Heart right ventricle (tissue), 16 donors: ENCODE measurements at regions not wholly inside any gene's neighbourhood (a gene's known extent, or its start where the extent isn't known, plus 50 kb on each side); places are given as distances from the start of the nearest gene placed in this dataset.

Source experiments
- ATAC-seq, 8 donors: fragments of 200-7000 bp; cut with Tn5 transposase; one replicate each; pipeline ENCODE4 v1.9.1; 2020; ENCODE audit warnings: mild to moderate bottlenecking in 8 of 8, moderate library complexity in 8 of 8, moderate number of reproducible peaks in 1 of 8
- DNase-seq, 2 donors: peaks; one replicate each; pipeline ENCODE4 v3.0.0-alpha.2; 2020
- H3K27ac ChIP-seq, 10 donors: fragments of 200-600 bp; sonication (generic) in 2 of 10; one replicate each; pipeline versions ENCODE4 v1.5.0 to v1.8.0; 2020 to 2022; ENCODE audit warnings: mild to moderate bottlenecking in 3 of 10
- H3K27me3 ChIP-seq, 7 donors: fragments of 200-600 bp; one replicate each; pipeline ENCODE4 v1.8.0; 2021 to 2022; ENCODE audit warnings: mild to moderate bottlenecking in 2 of 7
- H3K36me3 ChIP-seq, 9 donors: fragments of 200-600 bp; sonication (generic) in 1 of 9; one replicate each; pipeline versions ENCODE4 v1.5.0 to v1.8.0; 2020 to 2022; ENCODE audit warnings: mild to moderate bottlenecking in 2 of 9
- H3K4me1 ChIP-seq, 9 donors: fragments of 200-600 bp; sonication (generic) in 1 of 9; one replicate each; pipeline versions ENCODE4 v1.5.0 to v1.8.0; 2020 to 2022; ENCODE audit warnings: mild to moderate bottlenecking in 4 of 9
- H3K4me3 ChIP-seq, 10 donors: fragments of 200-600 bp; sonication (generic) in 2 of 10; one replicate each; pipeline versions ENCODE4 v1.5.0 to v1.8.0; 2020 to 2022; ENCODE audit warnings: mild to moderate bottlenecking in 7 of 10, moderate library complexity in 2 of 10
- H3K9me3 ChIP-seq, 11 donors: fragments of 200-600 bp in 10 of 11; sonication (generic) in 2 of 11; one replicate each; pipeline versions ENCODE4 v1.5.0 to v1.8.0; 2013 to 2022; ENCODE audit warnings: mild to moderate bottlenecking in 2 of 11, control low read depth in 1 of 11, moderate library complexity in 1 of 11
- CTCF ChIP-seq, 9 donors: fragments of 200-600 bp; sonication (generic) in 2 of 9; IDR thresholded peaks; one replicate each; pipeline versions ENCODE4 v1.5.0 to v1.8.0; 2021 to 2022; ENCODE audit warnings: antibody characterized with exemption in 9 of 9, mild to moderate bottlenecking in 5 of 9, moderate library complexity in 1 of 9
- WGBS, 2 donors: extraction: QIAGEN DNeasy Blood & Tissue Kit; methylation state at CpG; one replicate each; pipeline ENCODE4 v1.1.7; 2013; ENCODE audit warnings: inconsistent platforms in 1 of 2; 5-methylcytosine and 5-hydroxymethylcytosine counted together
- intact Hi-C, 10 donors: fragments of 100-400 bp; cut with DNase I; formaldehyde crosslinking; loops; one replicate each; pipeline versions ENCODE4 v1.11.1 to v1.14.2; 2022
- donor health status: Arrhythmogenic right ventricular cardiomyopathy.
- donor health status: ischemic (EF 13 %, LVEDD 7.1; RV severe dilation, severe dysfunction).
- donor health status: healthy with polysubstance abuse.
- donor health status: DM: no; HTN: yes; CAD: no.
- donor health status: DM: no; HTN: no; CAD: no.
- donor health status: ischemic (EF 25% LVEDD 6.9; RV normal size, moderate dysfunction).
- donor health status: ischemic (EF 25% LVEDD 5.7; RV mildly dilated, moderate dysfunction).
- donor health status: healthy.
- donor health status: DM: yes; HTN: yes; CAD: no.
- donor health status: Ischemic cardiomyopathy.
- donor health status: ischemic (EF 35%, LVEDD 5.7; RV mildly dilated, moderate dysfunction).
- donor health status: nonischemic (EF 11% LVEDD 7.7; RV severe dilation, severe dysfunction).
- donor health status: DM: yes; HTN: yes; CAD: no.
- donor health status: PGD.
- donor health status: ischemic (EF 29% LVEDD 5.4; RV normal size, mild dysfunction).
- donor health status: nonischemic (EF 23%, LVEDD 6.1; RV moderate dilation, normal function).

- 50 to 61% methylated on average over 4 of the region's 4 CpGs for WGBS, 2 donors
- H3K27me3 ChIP-seq = no peaks in the 10 kb centered on the region
- no peak for ATAC-seq
- no peak for TF ChIP-seq CTCF (IDR thresholded peaks at IDR 0.05)
- no peak for DNase-seq
- no peak overlapping the region for H3K4me3 ChIP-seq
- intact Hi-C loops = no loop called here
- no peaks in the 10 kb centered on the region for H3K4me1 ChIP-seq
- peaks cover 0 to 22% (median 2%) of the 10 kb centered on the region in 11 donors for H3K9me3 ChIP-seq
- H3K36me3 ChIP-seq = no peaks in the 10 kb centered on the region
- no peak overlapping the region for H3K27ac ChIP-seq
Measured at GRCh38 chr6:100979267-100979666, 98.1 kb upstream of the ASCC3 start.

DNA sequence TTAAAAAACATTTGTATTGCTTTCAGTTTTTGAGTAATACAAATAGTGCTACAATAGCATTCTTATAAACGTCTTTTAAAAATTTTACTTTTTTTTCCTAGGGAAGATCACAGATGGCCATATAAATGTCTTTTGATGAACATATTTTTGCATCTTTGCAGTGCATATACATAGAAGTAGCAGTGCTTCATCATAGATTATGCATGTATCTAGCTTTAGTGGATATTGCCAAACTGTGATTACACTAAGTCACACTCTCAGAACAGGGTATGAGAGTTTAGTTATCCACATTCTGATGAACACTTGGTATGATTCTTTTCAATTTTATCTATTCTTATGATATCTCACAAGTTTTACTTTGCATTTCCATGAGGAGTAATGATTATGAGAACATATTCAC lies 99.8 kb upstream of the ASCC3 start:
- Histone ChIP-seq H3K4me1 (no peaks in the 10 kb centered on the region), H3K36me3 (no peaks in the 10 kb centered on the region), H3K4me3 (no peak overlapping the region), H3K9me3 (peaks cover 0 to 18% (median 0%) of the 10 kb centered on the region in 11 donors), H3K27ac (no peak overlapping the region), H3K27me3 (no peaks in the 10 kb centered on the region)
- no peak for DNase-seq
- intact Hi-C loops = no loop called here
- WGBS, 2 donors = 81 to 83% methylated on average over 1 of the region's 1 CpG
- ATAC-seq = no peak
- no peak for TF ChIP-seq CTCF (IDR thresholded peaks at IDR 0.05)

- no peak for DNase-seq
- Histone ChIP-seq H3K27ac (no peak overlapping the region), H3K36me3 (no peaks in the 10 kb centered on the region), H3K9me3 (peaks cover 0 to 24% (median 0%) of the 10 kb centered on the region in 11 donors), H3K4me1 (no peaks in the 10 kb centered on the region), H3K4me3 (no peak overlapping the region), H3K27me3 (no peaks in the 10 kb centered on the region)
- intact Hi-C loops = no loop called here
- no peak for TF ChIP-seq CTCF (IDR thresholded peaks at IDR 0.05)
- ATAC-seq = no peak
- WGBS, 2 donors = 70 to 79% methylated on average over 1 of the region's 1 CpG
Measured at GRCh38 chr6:100986921-100987320, 105.8 kb upstream of the ASCC3 start.

- no peak overlapping the region for H3K27ac ChIP-seq
- no peak for TF ChIP-seq CTCF (IDR thresholded peaks at IDR 0.05)
- WGBS, 2 donors = 82 to 89% methylated on average over 5 of the region's 5 CpGs
- ATAC-seq (no peak), DNase-seq (no peak)
- H3K4me3 ChIP-seq = no peak overlapping the region
- H3K4me1 ChIP-seq = no peaks in the 10 kb centered on the region
- no peaks in the 10 kb centered on the region for H3K36me3 ChIP-seq
- intact Hi-C loops = no loop called here
- peaks cover 0 to 29% (median 0%) of the 10 kb centered on the region in 11 donors for H3K9me3 ChIP-seq
- no peaks in the 10 kb centered on the region for H3K27me3 ChIP-seq
Measured at GRCh38 chr6:100987556-100987955, 106.4 kb upstream of the ASCC3 start.
